ENCODE measurements at regions not wholly inside any gene's neighbourhood (a gene's known extent, or its start where the extent isn't known, plus 50 kb on each side); places are given as distances from the start of the nearest gene placed in this dataset.

GRCh38 chr2:4873876-4874593, 818.1 kb upstream of the SOX11 start:
- Histone ChIP-seq H3K4me1 (ENCODE audit: control insufficient read depth, low read length) (no peaks in the 10 kb centered on the region), H3K79me2 (ENCODE audit: control insufficient read depth, low read length) (no peaks in the 10 kb centered on the region), H3K36me3 (ENCODE audit: control insufficient read depth, low read length) (no peaks in the 10 kb centered on the region), H3K9me2 (replicated peaks; ENCODE audit: control insufficient read depth, low read length) (no peaks in the 10 kb centered on the region), H3K4me3 (ENCODE audit: low read length) (no peak overlapping the region), H3K27ac (ENCODE audit: low read depth, low read length) (no peak overlapping the region), H3F3A (ENCODE audit: control insufficient read depth, insufficient read depth) (no peaks in the 10 kb centered on the region), H4K20me1 (ENCODE audit: control insufficient read depth, insufficient read depth, low read depth, low read length) (no peaks in the 10 kb centered on the region), H3K9me3 (ENCODE audit: control insufficient read depth, insufficient read depth, low read length) (no peaks in the 10 kb centered on the region), H3K27me3 (ENCODE audit: control insufficient read depth, low read length) (no peaks in the 10 kb centered on the region), H3K4me2 (ENCODE audit: low read length) (no peak overlapping the region)
- TF ChIP-seq EZH2phosphoT487 (IDR thresholded peaks at IDR 0.05; ENCODE audit: borderline replicate concordance, low read length) = no peak
- TF ChIP-seq CTCF (IDR thresholded peaks at IDR 0.05; ENCODE audit: low read depth, low read length, poor library complexity, severe bottlenecking) = no peak

GRCh38 chr2:4882421-4882820, 809.8 kb upstream of the SOX11 start:
- no peaks in the 10 kb centered on the region for H3F3A ChIP-seq (ENCODE audit: control insufficient read depth, insufficient read depth)

GRCh38 chr2:4882941-4883340, 809.2 kb upstream of the SOX11 start:
- peaks cover 3% of the 10 kb centered on the region; the same call in 1 of the 2 replicates for H3K9me3 ChIP-seq (ENCODE audit: control insufficient read depth, insufficient read depth, low read length)
- no peaks in the 10 kb centered on the region for H3K36me3 ChIP-seq (ENCODE audit: control insufficient read depth, low read length)
- no peak overlapping the region for H3K4me3 ChIP-seq (ENCODE audit: low read length)
- no peaks in the 10 kb centered on the region for H3K79me2 ChIP-seq (ENCODE audit: control insufficient read depth, low read length)
- no peaks in the 10 kb centered on the region for H3K4me1 ChIP-seq (ENCODE audit: control insufficient read depth, low read length)
- H4K20me1 ChIP-seq (ENCODE audit: control insufficient read depth, insufficient read depth, low read depth, low read length) = no peaks in the 10 kb centered on the region
- H3K9me2 ChIP-seq (replicated peaks; ENCODE audit: control insufficient read depth, low read length) = no peaks in the 10 kb centered on the region
- no peak overlapping the region for H3K27ac ChIP-seq (ENCODE audit: low read depth, low read length)
- H3K4me2 ChIP-seq (ENCODE audit: low read length) = no peak overlapping the region
- TF ChIP-seq CTCF (IDR thresholded peaks at IDR 0.05; ENCODE audit: low read depth, low read length, poor library complexity, severe bottlenecking) (no peak), EZH2phosphoT487 (IDR thresholded peaks at IDR 0.05; ENCODE audit: borderline replicate concordance, low read length) (no peak)
- H3F3A ChIP-seq (ENCODE audit: control insufficient read depth, insufficient read depth) = no peaks in the 10 kb centered on the region
- H3K27me3 ChIP-seq (ENCODE audit: control insufficient read depth, low read length) = no peaks in the 10 kb centered on the region

More at GRCh38 chr2:4882421-4882820, 809.8 kb upstream of the SOX11 start:
- no peak overlapping the region for H3K4me2 ChIP-seq (ENCODE audit: low read length)
- no peak overlapping the region for H3K4me3 ChIP-seq (ENCODE audit: low read length)
- no peaks in the 10 kb centered on the region for H3K79me2 ChIP-seq (ENCODE audit: control insufficient read depth, low read length)
- H3K36me3 ChIP-seq (ENCODE audit: control insufficient read depth, low read length) = no peaks in the 10 kb centered on the region
- H4K20me1 ChIP-seq (ENCODE audit: control insufficient read depth, insufficient read depth, low read depth, low read length) = no peaks in the 10 kb centered on the region
- TF ChIP-seq EZH2phosphoT487 (IDR thresholded peaks at IDR 0.05; ENCODE audit: borderline replicate concordance, low read length) = no peak
- no peak for TF ChIP-seq CTCF (IDR thresholded peaks at IDR 0.05; ENCODE audit: low read depth, low read length, poor library complexity, severe bottlenecking)
- no peaks in the 10 kb centered on the region for H3K27me3 ChIP-seq (ENCODE audit: control insufficient read depth, low read length)
- no peaks in the 10 kb centered on the region for H3K4me1 ChIP-seq (ENCODE audit: control insufficient read depth, low read length)
- H3K9me3 ChIP-seq (ENCODE audit: control insufficient read depth, insufficient read depth, low read length) = peaks cover 3% of the 10 kb centered on the region; the same call in 1 of the 2 replicates
- no peak overlapping the region for H3K27ac ChIP-seq (ENCODE audit: low read depth, low read length)
- no peaks in the 10 kb centered on the region for H3K9me2 ChIP-seq (replicated peaks; ENCODE audit: control insufficient read depth, low read length)
